Activated naive CD4-positive, alpha-beta T cell treated with anti-CD3 and anti-CD28 coated beads, Interleukin-2, amount 50 U/mL, for 24 hours (primary cell): ENCODE measurements at regions not wholly inside any gene's neighbourhood (a gene's known extent, or its start where the extent isn't known, plus 50 kb on each side); places are given as distances from the start of the nearest gene placed in this dataset.

ENCODE experiments used
- H3K27ac Mint-ChIP-seq: one replicate; pipeline ENCODE4 v1.8.0; 2021; ENCODE audit warnings: mild to moderate bottlenecking, mixed read lengths
- H3K27me3 Mint-ChIP-seq: one replicate; pipeline ENCODE4 v1.8.0; 2021; ENCODE audit warnings: mixed read lengths
- H3K36me3 Mint-ChIP-seq: one replicate; pipeline ENCODE4 v1.8.0; 2021; ENCODE audit warnings: mixed read lengths
- H3K4me1 Mint-ChIP-seq: one replicate; pipeline ENCODE4 v1.8.0; 2021; ENCODE audit warnings: mixed read lengths
- H3K4me3 Mint-ChIP-seq: one replicate; pipeline ENCODE4 v1.8.0; 2021; ENCODE audit warnings: mild to moderate bottlenecking, mixed read lengths
- H3K9me3 Mint-ChIP-seq: one replicate; pipeline ENCODE4 v1.8.0; 2021; ENCODE audit warnings: mixed read lengths

DNA sequence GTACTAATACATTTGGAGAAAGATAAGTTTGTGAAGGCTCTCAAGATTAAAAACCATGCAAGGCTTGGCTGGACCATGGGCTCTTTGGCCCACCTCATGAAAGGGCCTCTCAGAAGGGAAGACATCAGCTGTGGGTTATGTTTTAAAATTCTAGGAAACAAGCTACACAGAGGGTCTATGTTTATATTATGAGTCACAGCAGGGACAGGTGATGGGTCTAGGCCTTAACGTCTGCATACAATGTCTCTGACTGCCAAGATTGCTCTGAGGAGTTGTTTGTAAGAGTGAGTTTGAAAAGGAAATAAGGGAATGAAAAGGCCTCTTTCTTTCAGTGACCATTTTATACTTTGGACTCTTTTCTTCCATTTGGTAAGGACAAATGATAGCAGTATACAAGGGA lies 77.0 kb upstream of the ARMCX2 start:
- no peaks in the 10 kb centered on the region for H3K4me1 Mint-ChIP-seq

DNA sequence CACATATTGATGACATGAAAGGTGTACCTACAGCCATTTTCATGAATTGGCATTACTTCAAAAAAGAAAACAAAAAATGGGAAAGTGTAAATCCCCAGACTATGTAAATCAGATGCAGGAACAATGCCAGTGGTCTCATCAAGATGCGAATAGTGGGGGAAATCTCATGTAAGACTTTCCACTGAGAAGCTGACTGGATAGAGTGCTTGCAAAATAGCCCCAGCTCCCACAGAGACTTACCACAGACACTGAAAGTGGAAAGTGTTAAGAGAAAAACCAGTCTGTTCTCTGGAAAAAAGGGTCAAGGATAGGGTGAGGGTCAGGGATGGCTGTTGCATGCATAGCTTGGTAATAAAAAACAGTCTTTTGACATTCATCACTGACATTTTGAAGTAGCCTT lies 73.2 kb upstream of the ARMCX2 start:
- no peaks in the 10 kb centered on the region for H3K36me3 Mint-ChIP-seq

More for the DNA sequence above, 77.0 kb upstream of the ARMCX2 start:
- H3K27ac Mint-ChIP-seq, result no peak overlapping the region
- no peak overlapping the region for H3K4me3 Mint-ChIP-seq
- no peaks in the 10 kb centered on the region for H3K36me3 Mint-ChIP-seq
- no peaks in the 10 kb centered on the region for H3K27me3 Mint-ChIP-seq
- no peaks in the 10 kb centered on the region for H3K9me3 Mint-ChIP-seq

DNA sequence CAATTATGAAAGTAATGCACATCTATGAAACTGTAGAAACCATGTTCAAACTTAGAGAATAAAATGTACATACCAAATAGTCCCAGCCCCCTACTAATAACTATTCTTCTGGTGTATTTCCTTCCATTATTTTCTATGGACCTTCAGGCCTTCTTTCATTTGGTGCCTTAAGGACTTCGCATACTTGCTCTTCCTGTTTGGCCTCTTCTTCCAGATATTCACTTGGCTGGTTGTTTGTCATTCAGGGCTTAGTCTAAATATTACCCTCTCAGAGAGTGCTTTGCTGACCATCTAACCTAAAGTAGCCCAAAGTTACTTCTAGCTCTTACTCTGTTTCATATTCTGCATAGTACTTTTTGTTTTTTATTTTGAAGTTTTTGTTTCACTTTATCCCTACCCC lies 70.3 kb upstream of the ARMCX2 start:
- Mint-ChIP-seq H3K27me3 (peaks cover 5% of the 10 kb centered on the region), H3K9me3 (no peaks in the 10 kb centered on the region), H3K4me3 (no peak overlapping the region), H3K27ac (no peak overlapping the region), H3K36me3 (no peaks in the 10 kb centered on the region), H3K4me1 (no peaks in the 10 kb centered on the region)

More for the DNA sequence above, 73.2 kb upstream of the ARMCX2 start:
- no peaks in the 10 kb centered on the region for H3K27me3 Mint-ChIP-seq
- H3K27ac Mint-ChIP-seq, result no peak overlapping the region
- no peak overlapping the region for H3K4me3 Mint-ChIP-seq
- no peaks in the 10 kb centered on the region for H3K9me3 Mint-ChIP-seq
- H3K4me1 Mint-ChIP-seq, result no peaks in the 10 kb centered on the region
